Ishikawa (cell line): ENCODE measurements at regions not wholly inside any gene's neighbourhood (a gene's known extent, or its start where the extent isn't known, plus 50 kb on each side); places are given as distances from the start of the nearest gene placed in this dataset.
A peak's percentile ranks its signal among the peaks of the same experiment; 100 is the strongest.

Experiments used
- CEBPB ChIP-seq: IDR thresholded peaks from 2 replicates; pipeline ENCODE4 v1.6.1; 2012
- CREB1 ChIP-seq: IDR thresholded peaks from 2 replicates; pipeline ENCODE4 v1.6.1; 2012; ENCODE audit warnings: low read depth
- EGR1 ChIP-seq: IDR thresholded peaks from 2 replicates; pipeline ENCODE4 v1.6.1; 2012
- EP300 ChIP-seq: IDR thresholded peaks from 2 replicates; pipeline ENCODE4 v1.6.1; 2012; ENCODE audit warnings: borderline replicate concordance
- FOXM1 ChIP-seq: IDR thresholded peaks from 2 replicates; pipeline ENCODE4 v1.6.1; 2012; ENCODE audit warnings: low read depth, borderline replicate concordance
- MAX ChIP-seq: IDR thresholded peaks from 2 replicates; pipeline ENCODE4 v1.6.1; 2012
- NFIC ChIP-seq: IDR thresholded peaks from 2 replicates; pipeline ENCODE4 v1.6.1; 2012
- RAD21 ChIP-seq: IDR thresholded peaks from 2 replicates; pipeline ENCODE4 v1.6.1; 2012; ENCODE audit warnings: low read depth
- REST ChIP-seq: IDR thresholded peaks from 2 replicates; pipeline ENCODE4 v1.6.1; 2012; ENCODE audit warnings: low read depth, mild to moderate bottlenecking
- TAF1 ChIP-seq: IDR thresholded peaks from 2 replicates; pipeline ENCODE4 v1.6.1; 2012; ENCODE audit warnings: low read depth, mild to moderate bottlenecking
- TCF12 ChIP-seq: IDR thresholded peaks from 2 replicates; pipeline ENCODE4 v1.6.1; 2012; ENCODE audit warnings: low read depth
- TEAD4 ChIP-seq: IDR thresholded peaks from 2 replicates; pipeline ENCODE4 v1.6.1; 2012
- USF1 ChIP-seq: IDR thresholded peaks from 2 replicates; pipeline ENCODE4 v1.6.1; 2012
- YY1 ChIP-seq: IDR thresholded peaks from 2 replicates; pipeline ENCODE4 v1.6.1; 2012; ENCODE audit warnings: low read depth
- ZBTB7A ChIP-seq: IDR thresholded peaks from 2 replicates; pipeline ENCODE4 v1.6.1; 2012; ENCODE audit warnings: low read depth

- TF ChIP-seq MAX (no peak), NFIC (no peak), CEBPB (no peak), CREB1 (no peak), TEAD4 (no peak), TAF1 (no peak), RAD21 (no peak), REST (no peak), YY1 (no peak), ZBTB7A (no peak), EP300 (no peak), TCF12 (no peak), USF1 (no peak), EGR1 (no peak), FOXM1 (no peak)
Measured at GRCh38 chr9:134981829-134982228, 64.1 kb upstream of the FCN1 start.

GRCh38 chr9:134982311-134982710 lies 64.6 kb upstream of the FCN1 start:
- TF ChIP-seq REST (no peak), TAF1 (no peak), EP300 (no peak), RAD21 (no peak), ZBTB7A (no peak), YY1 (no peak), TCF12 (no peak), CREB1 (no peak), EGR1 (no peak), NFIC (no peak), CEBPB (no peak), TEAD4 (no peak), MAX (no peak)

- peak; percentile 51 for TF ChIP-seq RAD21
- TF ChIP-seq TEAD4 = no peak
Measured at GRCh38 chr9:134983074-134983473, 65.4 kb upstream of the FCN1 start.

GRCh38 chr9:134983506-134984371 lies 66.0 kb upstream of the FCN1 start:
- no peak for TF ChIP-seq NFIC
- no peak for TF ChIP-seq ZBTB7A
- no peak for TF ChIP-seq CREB1
- no peak for TF ChIP-seq EP300
- TF ChIP-seq TEAD4 = no peak
- TF ChIP-seq USF1 = no peak
- TF ChIP-seq REST = no peak
- no peak for TF ChIP-seq TAF1
- no peak for TF ChIP-seq TCF12
- TF ChIP-seq RAD21 = no peak
- TF ChIP-seq FOXM1 = no peak
- no peak for TF ChIP-seq EGR1
- no peak for TF ChIP-seq YY1
- TF ChIP-seq CEBPB = no peak
- TF ChIP-seq MAX = no peak
